Endodermal cell (in vitro differentiated cells): ENCODE measurements at regions not wholly inside any gene's neighbourhood (a gene's known extent, or its start where the extent isn't known, plus 50 kb on each side); places are given as distances from the start of the nearest gene placed in this dataset.

Experiments
- DNase-seq: peaks from one replicate; pipeline ENCODE4 v3.0.0-alpha.2; 2017
- H3K27ac ChIP-seq: 2 replicates; pipeline ENCODE4 v1.5.1; 2013; ENCODE audit warnings: mild to moderate bottlenecking, low read depth, low read length, moderate library complexity
- H3K27me3 ChIP-seq: 2 replicates; pipeline ENCODE4 v1.6.1; 2013; ENCODE audit warnings: mild to moderate bottlenecking, low read length, moderate library complexity; ENCODE audit not compliant: insufficient read depth, control insufficient read depth, poor library complexity, severe bottlenecking
- H3K36me3 ChIP-seq: 2 replicates; pipeline ENCODE4 v1.7.0; 2013; ENCODE audit warnings: mild to moderate bottlenecking, low read length, moderate library complexity; ENCODE audit not compliant: control insufficient read depth, insufficient read depth
- H3K4me1 ChIP-seq: one replicate; pipeline ENCODE4 v1.7.0; 2013; ENCODE audit warnings: low read length; ENCODE audit not compliant: control insufficient read depth, insufficient read depth
- H3K4me3 ChIP-seq: 2 replicates; pipeline ENCODE4 v1.5.1; 2013; ENCODE audit warnings: mild to moderate bottlenecking, low read length, moderate library complexity
- H3K9ac ChIP-seq: 2 replicates; pipeline ENCODE4 v1.6.1; 2013; ENCODE audit warnings: mild to moderate bottlenecking, low read length, moderate library complexity; ENCODE audit not compliant: poor library complexity, severe bottlenecking; ENCODE audit errors: extremely low read depth
- H3K9me3 ChIP-seq: 2 replicates; pipeline ENCODE4 v1.6.1; 2013; ENCODE audit warnings: mild to moderate bottlenecking, low read length, moderate library complexity; ENCODE audit not compliant: control insufficient read depth
- H3K27ac Mint-ChIP-seq: 2 replicates; pipeline ENCODE4 v1.8.0; 2020; ENCODE audit warnings: mixed read lengths
- H3K27me3 Mint-ChIP-seq: 2 replicates; pipeline ENCODE4 v1.8.0; 2021; ENCODE audit warnings: mild to moderate bottlenecking, mixed read lengths; ENCODE audit not compliant: insufficient read depth
- H3K36me3 Mint-ChIP-seq: 2 replicates; pipeline ENCODE4 v1.8.0; 2020; ENCODE audit warnings: low read depth, mixed read lengths
- H3K4me1 Mint-ChIP-seq: 2 replicates; pipeline ENCODE4 v1.8.0; 2020; ENCODE audit warnings: mixed read lengths
- H3K4me3 Mint-ChIP-seq: 2 replicates; pipeline ENCODE4 v1.8.0; 2020; ENCODE audit warnings: mild to moderate bottlenecking, moderate library complexity, mixed read lengths
- H3K9me3 Mint-ChIP-seq: 2 replicates; pipeline ENCODE4 v1.8.0; 2020; ENCODE audit warnings: mild to moderate bottlenecking, mixed read lengths
- WGBS, 2 experiments: methylation state at CpG; one replicate each; pipeline versions ENCODE4 v1.1.5 to v1.1.7; 2013; ENCODE audit warnings: missing lambda C conversion rate in 2 of 2, mixed read lengths in 1 of 2; ENCODE audit not compliant: insufficient coverage in 1 of 2, insufficient read length in 1 of 2; 5-methylcytosine and 5-hydroxymethylcytosine counted together
- TF ChIP-seq, protein P1 (sequence below): fragments of 200-600 bp; sonication (generic); conservative IDR thresholded peaks from 2 replicates; pipeline ENCODE4 v1.5.0; 2021; ENCODE audit warnings: antibody characterized with exemption, mild to moderate bottlenecking

DNA sequence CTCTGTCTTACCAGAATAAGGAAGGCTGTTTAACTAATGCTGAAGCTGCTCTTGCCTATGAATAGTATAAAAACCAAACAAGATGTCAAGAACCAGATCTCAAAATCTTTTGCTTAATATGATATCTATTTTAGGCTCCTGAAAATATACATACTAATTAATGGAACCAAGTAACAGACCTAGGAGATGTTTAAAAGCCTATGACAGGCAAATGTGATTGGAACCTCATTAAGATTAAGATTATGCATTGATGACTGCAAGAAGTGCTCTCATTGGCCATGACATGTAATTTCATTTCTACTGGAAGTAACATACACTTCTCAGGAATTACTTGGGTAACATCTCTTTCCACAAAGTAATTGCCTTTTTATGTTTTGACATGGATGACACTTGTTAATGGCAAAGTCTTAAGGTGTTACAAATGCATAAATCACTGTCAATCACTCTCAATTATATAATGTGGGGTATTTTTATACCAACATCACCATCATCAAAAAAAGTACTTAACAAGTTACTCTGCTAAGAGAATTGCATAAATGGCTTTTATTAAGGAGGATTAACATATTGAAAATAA is 326.9 kb upstream of the MIR17HG start:
- no peak overlapping the region for H3K9ac ChIP-seq
- H3K27me3 ChIP-seq, result no peaks in the 10 kb centered on the region
- Mint-ChIP-seq H3K36me3 (no peaks in the 10 kb centered on the region), H3K27ac (no peak overlapping the region), H3K27me3 (no peaks in the 10 kb centered on the region), H3K9me3 (no peaks in the 10 kb centered on the region), H3K4me1 (peaks cover 20% of the 10 kb centered on the region), H3K4me3 (no peak overlapping the region)
- no peaks in the 10 kb centered on the region for H3K36me3 ChIP-seq
- no peaks in the 10 kb centered on the region for H3K9me3 ChIP-seq
- H3K4me1 ChIP-seq, result no peaks in the 10 kb centered on the region
- no peak overlapping the region for H3K27ac ChIP-seq
- H3K4me3 ChIP-seq, result no peak overlapping the region
- no peak for DNase-seq
- TF ChIP-seq, protein P1, sequence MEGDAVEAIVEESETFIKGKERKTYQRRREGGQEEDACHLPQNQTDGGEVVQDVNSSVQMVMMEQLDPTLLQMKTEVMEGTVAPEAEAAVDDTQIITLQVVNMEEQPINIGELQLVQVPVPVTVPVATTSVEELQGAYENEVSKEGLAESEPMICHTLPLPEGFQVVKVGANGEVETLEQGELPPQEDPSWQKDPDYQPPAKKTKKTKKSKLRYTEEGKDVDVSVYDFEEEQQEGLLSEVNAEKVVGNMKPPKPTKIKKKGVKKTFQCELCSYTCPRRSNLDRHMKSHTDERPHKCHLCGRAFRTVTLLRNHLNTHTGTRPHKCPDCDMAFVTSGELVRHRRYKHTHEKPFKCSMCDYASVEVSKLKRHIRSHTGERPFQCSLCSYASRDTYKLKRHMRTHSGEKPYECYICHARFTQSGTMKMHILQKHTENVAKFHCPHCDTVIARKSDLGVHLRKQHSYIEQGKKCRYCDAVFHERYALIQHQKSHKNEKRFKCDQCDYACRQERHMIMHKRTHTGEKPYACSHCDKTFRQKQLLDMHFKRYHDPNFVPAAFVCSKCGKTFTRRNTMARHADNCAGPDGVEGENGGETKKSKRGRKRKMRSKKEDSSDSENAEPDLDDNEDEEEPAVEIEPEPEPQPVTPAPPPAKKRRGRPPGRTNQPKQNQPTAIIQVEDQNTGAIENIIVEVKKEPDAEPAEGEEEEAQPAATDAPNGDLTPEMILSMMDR, result no peak

DNA sequence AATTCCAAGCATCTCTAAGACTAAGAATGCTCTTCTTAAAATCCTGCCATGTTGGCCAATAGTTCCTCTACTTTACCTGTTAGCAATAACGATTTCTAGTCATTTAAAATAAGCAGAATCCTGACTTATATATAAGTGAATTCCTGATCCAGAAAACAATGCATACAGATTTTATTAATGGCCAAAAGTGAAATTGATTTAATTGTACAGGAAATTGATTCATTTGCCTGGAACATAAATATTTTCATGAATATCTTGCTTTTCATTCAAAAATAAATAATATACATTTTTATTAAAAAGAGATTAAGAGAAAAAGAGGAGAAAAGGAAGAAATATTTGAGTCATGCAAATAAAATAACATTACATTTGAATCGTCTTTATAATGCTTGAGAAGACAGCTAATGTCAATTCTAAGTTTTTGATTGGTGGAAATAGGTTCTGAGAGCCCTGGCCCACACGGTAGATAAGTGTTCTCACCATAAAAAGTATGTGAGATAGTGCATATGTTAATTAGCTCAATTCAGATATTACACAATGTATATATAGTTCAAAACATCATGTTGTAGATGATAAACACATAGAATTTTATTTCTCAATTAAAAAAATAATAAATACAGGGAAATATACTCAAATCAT is 323.2 kb upstream of the MIR17HG start:
- Mint-ChIP-seq H3K4me3 (no peak overlapping the region), H3K36me3 (no peaks in the 10 kb centered on the region), H3K4me1 (peaks cover 20% of the 10 kb centered on the region), H3K9me3 (no peaks in the 10 kb centered on the region), H3K27ac (no peak overlapping the region), H3K27me3 (no peaks in the 10 kb centered on the region)
- H3K36me3 ChIP-seq, result no peaks in the 10 kb centered on the region
- TF ChIP-seq, protein P1, result no peak
- H3K4me3 ChIP-seq, result no peak overlapping the region
- no peaks in the 10 kb centered on the region for H3K27me3 ChIP-seq
- no peak overlapping the region for H3K9ac ChIP-seq
- H3K9me3 ChIP-seq, result no peaks in the 10 kb centered on the region
- H3K4me1 ChIP-seq, result no peaks in the 10 kb centered on the region
- 96 to 100% methylated on average over 1 to 3 of the region's 3 CpGs for WGBS, 2 experiments
- no peak for DNase-seq
- H3K27ac ChIP-seq, result no peak overlapping the region

DNA sequence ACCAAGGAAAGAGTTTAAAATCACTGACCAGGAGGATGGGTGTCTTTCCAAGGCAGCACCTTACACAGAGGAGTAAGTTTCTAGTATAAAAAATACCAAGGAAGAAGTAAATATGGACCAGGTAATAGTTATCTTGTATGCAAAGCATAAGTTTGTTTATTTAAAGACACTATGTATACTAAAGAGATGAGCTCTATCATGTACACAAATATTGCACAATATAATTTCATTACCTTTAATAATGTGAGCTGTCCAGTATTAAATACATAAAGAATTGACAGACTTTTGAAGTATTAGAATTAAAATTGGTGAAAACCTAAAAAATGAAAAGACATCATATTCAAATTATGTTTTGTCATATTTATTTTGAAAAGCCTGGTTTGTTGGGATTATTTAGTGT is 322.0 kb upstream of the MIR17HG start:
- Mint-ChIP-seq H3K27ac (no peak overlapping the region), H3K4me3 (no peak overlapping the region), H3K36me3 (no peaks in the 10 kb centered on the region), H3K27me3 (no peaks in the 10 kb centered on the region), H3K4me1 (peaks cover 26% of the 10 kb centered on the region), H3K9me3 (no peaks in the 10 kb centered on the region)
- H3K9me3 ChIP-seq, result no peaks in the 10 kb centered on the region
- DNase-seq, result no peak
- no peak overlapping the region for H3K9ac ChIP-seq
- H3K36me3 ChIP-seq, result no peaks in the 10 kb centered on the region
- TF ChIP-seq, protein P1, result no peak
- no peak overlapping the region for H3K27ac ChIP-seq
- no peak overlapping the region for H3K4me3 ChIP-seq
- no peaks in the 10 kb centered on the region for H3K4me1 ChIP-seq
- H3K27me3 ChIP-seq, result no peaks in the 10 kb centered on the region
